OCI-LY7 (cell line): ENCODE measurements at regions not wholly inside any gene's neighbourhood (a gene's known extent, or its start where the extent isn't known, plus 50 kb on each side); places are given as distances from the start of the nearest gene placed in this dataset.

Source experiments
- EZH2phosphoT487 ChIP-seq: fragments of 200-600 bp; sonication (generic); IDR thresholded peaks from 2 replicates; pipeline ENCODE4 v1.6.1; 2018; ENCODE audit warnings: low read depth, borderline replicate concordance, mild to moderate bottlenecking, mixed run types, antibody characterized with exemption, low read length, moderate library complexity, mixed read lengths
- TF ChIP-seq, protein P1 (sequence below): fragments of 200-600 bp; sonication (generic); conservative IDR thresholded peaks from 2 replicates; pipeline ENCODE4 v1.5.1; 2014; ENCODE audit warnings: mild to moderate bottlenecking, antibody characterized with exemption, low read length, moderate library complexity, mixed read lengths

DNA sequence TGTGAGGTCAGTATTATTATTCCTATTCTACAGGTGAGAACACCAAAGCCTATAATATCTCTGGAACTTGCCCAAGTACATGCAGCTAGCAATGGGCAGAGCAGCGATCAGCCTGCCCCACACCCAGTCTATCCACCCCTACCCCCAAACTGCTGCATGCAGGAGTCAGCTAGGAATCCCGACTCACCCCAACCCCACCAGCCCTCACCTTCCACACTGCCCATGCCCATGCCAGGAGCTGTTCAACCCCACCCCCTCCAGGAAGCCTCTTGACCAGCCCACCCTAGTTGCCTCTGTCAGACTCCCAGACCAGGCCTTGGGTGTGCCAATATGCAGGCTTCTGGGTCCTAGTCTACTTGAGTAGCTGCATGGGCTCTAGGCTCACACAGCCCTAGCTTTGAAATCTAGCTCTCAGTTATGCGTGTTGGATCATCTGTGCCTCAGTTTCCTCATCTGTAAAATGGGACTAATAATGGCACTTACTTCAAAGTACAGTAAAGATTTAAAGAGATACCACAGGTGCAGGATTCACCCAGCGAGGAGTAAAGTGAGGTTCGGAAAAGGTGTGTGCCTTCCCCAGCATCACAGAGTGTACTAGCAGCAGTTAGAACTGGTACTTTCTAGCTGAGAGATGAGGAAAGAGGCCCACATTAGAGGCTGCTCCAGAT, 173.2 kb downstream of the VEGFA start:
- TF ChIP-seq, protein P1, sequence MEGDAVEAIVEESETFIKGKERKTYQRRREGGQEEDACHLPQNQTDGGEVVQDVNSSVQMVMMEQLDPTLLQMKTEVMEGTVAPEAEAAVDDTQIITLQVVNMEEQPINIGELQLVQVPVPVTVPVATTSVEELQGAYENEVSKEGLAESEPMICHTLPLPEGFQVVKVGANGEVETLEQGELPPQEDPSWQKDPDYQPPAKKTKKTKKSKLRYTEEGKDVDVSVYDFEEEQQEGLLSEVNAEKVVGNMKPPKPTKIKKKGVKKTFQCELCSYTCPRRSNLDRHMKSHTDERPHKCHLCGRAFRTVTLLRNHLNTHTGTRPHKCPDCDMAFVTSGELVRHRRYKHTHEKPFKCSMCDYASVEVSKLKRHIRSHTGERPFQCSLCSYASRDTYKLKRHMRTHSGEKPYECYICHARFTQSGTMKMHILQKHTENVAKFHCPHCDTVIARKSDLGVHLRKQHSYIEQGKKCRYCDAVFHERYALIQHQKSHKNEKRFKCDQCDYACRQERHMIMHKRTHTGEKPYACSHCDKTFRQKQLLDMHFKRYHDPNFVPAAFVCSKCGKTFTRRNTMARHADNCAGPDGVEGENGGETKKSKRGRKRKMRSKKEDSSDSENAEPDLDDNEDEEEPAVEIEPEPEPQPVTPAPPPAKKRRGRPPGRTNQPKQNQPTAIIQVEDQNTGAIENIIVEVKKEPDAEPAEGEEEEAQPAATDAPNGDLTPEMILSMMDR = no peak
- TF ChIP-seq EZH2phosphoT487 = no peak
